ENCODE measurements at regions not wholly inside any gene's neighbourhood (a gene's known extent, or its start where the extent isn't known, plus 50 kb on each side); places are given as distances from the start of the nearest gene placed in this dataset.

- no peak overlapping the region for H3K27ac ChIP-seq (ENCODE audit: control insufficient read depth, insufficient read depth)
- in situ Hi-C loops (cut with MboI), result no loop called here
- H4K20me1 ChIP-seq (ENCODE audit: control insufficient read depth, insufficient read depth), result no peaks in the 10 kb centered on the region; the same call in 1 of the 2 replicates
- no peak overlapping the region for H3K9ac ChIP-seq (ENCODE audit: control insufficient read depth, insufficient read depth, low read length)
- H3K9me3 ChIP-seq (replicated peaks; ENCODE audit: control insufficient read depth, insufficient read depth, low read length), result no peaks in the 10 kb centered on the region
- SMC1A ChIA-PET (ENCODE audit: uncharacterized antibody, unreplicated experiment), result interaction anchor here (1.1 to 3.5 kb wide), 9 partner anchors 9 to 169 kb away, joined by 3 to 18 read pairs (median 6); no protein-coding TSS in a partner anchor
- no peak for DNase-seq (ENCODE audit: low read depth, low spot score)
- H3K4me2 ChIP-seq (ENCODE audit: control insufficient read depth, insufficient read depth), result no peak overlapping the region
- WGBS (ENCODE audit: insufficient coverage, insufficient replicate concordance, low lambda C conversion rate, missing lambda C conversion rate), result 66% methylated on average over 11 of the region's 11 CpGs
- H3K4me1 ChIP-seq (ENCODE audit: control insufficient read depth, insufficient read depth, low read length), result no peaks in the 10 kb centered on the region
- CTCF ChIA-PET, result interaction anchor here (1.1 to 2.0 kb wide), 3 partner anchors 10 to 84 kb away, joined by 3 to 6 read pairs (median 5); no protein-coding TSS in a partner anchor
- TF ChIP-seq WRNIP1 (IDR thresholded peaks at IDR 0.05; ENCODE audit: borderline replicate concordance, low read depth, low read length) (no peak), STAT3 (IDR thresholded peaks at IDR 0.05; ENCODE audit: low read depth, low read length) (no peak), CBX3 (IDR thresholded peaks at IDR 0.05; ENCODE audit: borderline replicate concordance, low read depth) (no peak), ZNF687 (IDR thresholded peaks at IDR 0.05) (peak; percentile 47; the same call in 1 of the 2 replicates), HDGF (IDR thresholded peaks at IDR 0.05) (no peak), NR2F1 (conservative IDR thresholded peaks at IDR 0.05) (peak; percentile 91), IKZF1 (conservative IDR thresholded peaks at IDR 0.05) (0 out of 2 replicates have a peak, but pooled peaks have one; percentile 18), IKZF2 (IDR thresholded peaks at IDR 0.05) (no peak), ZBED1 (IDR thresholded peaks at IDR 0.05; ENCODE audit: borderline replicate concordance) (no peak), PAX8 (IDR thresholded peaks at IDR 0.05) (no peak), SRF (IDR thresholded peaks at IDR 0.05; ENCODE audit: low read depth in 2 of 2, low read length in 2 of 2) (no peak), ZNF217 (IDR thresholded peaks at IDR 0.05) (no peak), RCOR1 (conservative IDR thresholded peaks at IDR 0.05; ENCODE audit: low read depth, low read length) (no peak), SP1 (IDR thresholded peaks at IDR 0.05; ENCODE audit: low read depth, low read length) (no peak), PML (IDR thresholded peaks at IDR 0.05; ENCODE audit: low read length) (no peak), FOXK2 (IDR thresholded peaks at IDR 0.05) (0 out of 2 replicates have a peak, but pooled peaks have one; percentile 6), NR2C1 (IDR thresholded peaks at IDR 0.05) (peak; percentile 35; the same call in 1 of the 2 replicates)
- peak; percentile 83 for ATAC-seq
- RAD21 ChIA-PET (ENCODE audit: unreplicated experiment), result interaction anchor here (1.3 kb wide), 1 partner anchor 20 kb away, joined by 3 read pairs; no protein-coding TSS in a partner anchor
- no peak overlapping the region for H2AFZ ChIP-seq (ENCODE audit: control insufficient read depth, low read depth, low read length)
- BruUV-seq (replicated peaks), result no TSS peak
- FAIRE-seq, result no peak
- H3K4me3 ChIP-seq, result no peak overlapping the region
- intact Hi-C loops (cut with micrococcal nuclease; ENCODE audit: unreplicated experiment), result no loop called here
- POLR2A ChIA-PET, result interaction anchor here (0.7 to 1.3 kb wide), 2 partner anchors 22 to 857 kb away, joined by 3 read pairs; no protein-coding TSS in a partner anchor
- H3K27me3 ChIP-seq (replicated peaks in 1 of 2; ENCODE audit: control insufficient read depth in 2 of 2, insufficient read depth in 2 of 2, low read length in 1 of 2), result no peaks in the 10 kb centered on the region; a peak in 1 of 4 replicates
- no peaks in the 10 kb centered on the region for H3K79me2 ChIP-seq (ENCODE audit: control insufficient read depth, insufficient read depth, low read length)
- H3K36me3 ChIP-seq (ENCODE audit: control insufficient read depth in 2 of 2, insufficient read depth in 2 of 2, low read length in 1 of 2), result no peaks in the 10 kb centered on the region
Observed at GRCh38 chr2:215749092-215749957, 264.0 kb downstream of the MREG start.
